ENCODE measurements at regions not wholly inside any gene's neighbourhood (a gene's known extent, or its start where the extent isn't known, plus 50 kb on each side); places are given as distances from the start of the nearest gene placed in this dataset.
"Not testable (repeated sequence)": the region's sequence is repeated elsewhere in the genome, so short reads cannot be mapped to it uniquely, and the experiment has no call there.

DNA sequence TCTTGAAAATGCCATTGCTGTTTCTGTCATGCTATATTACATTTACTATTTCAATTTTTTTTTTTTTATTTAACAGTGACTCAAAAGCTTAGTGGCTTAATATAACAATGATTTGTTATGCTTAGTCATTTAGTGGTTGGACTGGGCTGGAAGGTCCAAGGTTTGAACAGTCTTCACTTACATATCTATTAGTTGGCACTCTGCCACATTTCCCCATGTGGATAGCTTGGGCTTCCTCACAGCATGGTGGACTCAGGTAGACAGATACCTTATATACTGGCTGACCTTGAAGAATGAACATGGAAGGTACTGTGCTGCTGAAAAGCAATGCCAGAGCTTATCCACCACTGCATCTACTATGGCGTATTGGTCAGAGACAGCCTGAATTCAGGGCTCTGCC lies 909.5 kb upstream of the SOX11 start:
- Mint-ChIP-seq H3K36me3 (ENCODE audit: unreplicated experiment) (no peaks in the 10 kb centered on the region), H3K27ac (ENCODE audit: unreplicated experiment) (no peak overlapping the region), H3K27me3 (ENCODE audit: unreplicated experiment) (no peaks in the 10 kb centered on the region), H3K4me3 (ENCODE audit: unreplicated experiment) (no peak overlapping the region), H3K9me3 (ENCODE audit: unreplicated experiment) (peaks cover 7% of the 10 kb centered on the region), H3K4me1 (ENCODE audit: unreplicated experiment) (no peaks in the 10 kb centered on the region)
- no peak for DNase-seq (ENCODE audit: extremely low spot score, unreplicated experiment)
- TF ChIP-seq, protein P1, sequence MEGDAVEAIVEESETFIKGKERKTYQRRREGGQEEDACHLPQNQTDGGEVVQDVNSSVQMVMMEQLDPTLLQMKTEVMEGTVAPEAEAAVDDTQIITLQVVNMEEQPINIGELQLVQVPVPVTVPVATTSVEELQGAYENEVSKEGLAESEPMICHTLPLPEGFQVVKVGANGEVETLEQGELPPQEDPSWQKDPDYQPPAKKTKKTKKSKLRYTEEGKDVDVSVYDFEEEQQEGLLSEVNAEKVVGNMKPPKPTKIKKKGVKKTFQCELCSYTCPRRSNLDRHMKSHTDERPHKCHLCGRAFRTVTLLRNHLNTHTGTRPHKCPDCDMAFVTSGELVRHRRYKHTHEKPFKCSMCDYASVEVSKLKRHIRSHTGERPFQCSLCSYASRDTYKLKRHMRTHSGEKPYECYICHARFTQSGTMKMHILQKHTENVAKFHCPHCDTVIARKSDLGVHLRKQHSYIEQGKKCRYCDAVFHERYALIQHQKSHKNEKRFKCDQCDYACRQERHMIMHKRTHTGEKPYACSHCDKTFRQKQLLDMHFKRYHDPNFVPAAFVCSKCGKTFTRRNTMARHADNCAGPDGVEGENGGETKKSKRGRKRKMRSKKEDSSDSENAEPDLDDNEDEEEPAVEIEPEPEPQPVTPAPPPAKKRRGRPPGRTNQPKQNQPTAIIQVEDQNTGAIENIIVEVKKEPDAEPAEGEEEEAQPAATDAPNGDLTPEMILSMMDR (IDR thresholded peaks at IDR 0.05) = no peak

DNA sequence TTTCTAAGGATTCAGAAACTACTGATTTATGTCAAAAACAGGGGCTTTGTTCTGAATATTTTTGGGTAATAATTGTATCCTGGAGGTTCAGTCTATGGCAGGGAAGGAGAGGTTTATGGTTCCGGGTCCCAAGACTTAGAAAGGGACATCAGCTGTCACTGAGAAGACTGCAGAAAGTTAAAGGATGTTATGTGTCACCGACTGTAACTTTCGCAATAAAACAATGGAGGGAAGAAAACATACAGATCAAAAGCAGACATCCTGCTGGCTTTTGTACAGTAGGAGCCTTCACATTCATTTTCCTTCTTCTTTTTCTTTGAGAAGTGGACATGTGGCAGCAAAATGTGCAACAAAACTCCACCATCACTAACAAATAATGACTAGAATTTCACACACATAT lies 900.7 kb upstream of the SOX11 start:
- H3K36me3 Mint-ChIP-seq (ENCODE audit: unreplicated experiment) = no peaks in the 10 kb centered on the region
- DNase-seq (ENCODE audit: extremely low spot score, unreplicated experiment) = no peak
- peaks cover 8% of the 10 kb centered on the region for H3K9me3 Mint-ChIP-seq (ENCODE audit: unreplicated experiment)
- H3K27ac Mint-ChIP-seq (ENCODE audit: unreplicated experiment) = no peak overlapping the region
- H3K4me3 Mint-ChIP-seq (ENCODE audit: unreplicated experiment) = no peak overlapping the region
- H3K4me1 Mint-ChIP-seq (ENCODE audit: unreplicated experiment) = peaks cover 6% of the 10 kb centered on the region
- no peaks in the 10 kb centered on the region for H3K27me3 Mint-ChIP-seq (ENCODE audit: unreplicated experiment)
- TF ChIP-seq, protein P1 (IDR thresholded peaks at IDR 0.05) = no peak

DNA sequence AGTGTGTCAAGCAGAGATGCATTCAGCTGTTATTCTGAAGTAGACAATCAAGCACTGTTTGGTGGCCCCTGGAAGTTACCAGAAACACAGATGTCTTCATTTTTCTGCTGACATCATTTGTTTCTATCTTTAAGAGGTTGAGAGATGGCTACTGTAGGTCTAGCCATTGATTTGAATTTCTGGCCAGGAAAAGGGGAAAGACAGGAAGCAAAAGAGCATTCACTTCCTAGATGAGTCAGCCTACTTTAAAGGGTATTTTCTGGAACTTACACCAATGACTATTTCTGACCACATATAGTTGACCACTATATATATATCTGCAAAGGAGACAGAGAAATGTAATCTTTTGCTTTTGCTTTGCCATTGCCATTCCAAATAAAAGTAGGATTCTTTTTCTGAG lies 900.1 kb upstream of the SOX11 start:
- no peak overlapping the region for H3K27ac Mint-ChIP-seq (ENCODE audit: unreplicated experiment)
- H3K4me3 Mint-ChIP-seq (ENCODE audit: unreplicated experiment) = no peak overlapping the region
- H3K9me3 Mint-ChIP-seq (ENCODE audit: unreplicated experiment) = peaks cover 8% of the 10 kb centered on the region

DNA sequence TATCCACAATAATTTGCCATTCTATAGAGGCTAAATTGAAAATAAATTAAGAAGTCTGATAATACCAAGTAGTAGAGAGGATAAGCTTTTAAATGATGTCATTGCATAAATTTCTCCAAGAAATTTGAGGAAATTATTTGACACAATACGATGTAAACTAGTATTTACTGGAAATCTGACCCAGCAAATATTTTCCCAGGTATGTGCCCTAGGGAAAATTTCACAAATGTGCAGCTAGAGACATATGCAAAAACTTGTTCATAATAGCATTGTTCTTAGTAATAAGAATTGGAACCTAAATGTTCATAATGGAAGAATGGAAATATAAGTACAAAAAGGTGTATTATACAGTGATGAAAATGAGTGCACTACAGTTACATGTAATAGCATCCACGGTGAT lies 888.8 kb upstream of the SOX11 start:
- H3K9me3 Mint-ChIP-seq (ENCODE audit: unreplicated experiment) = no peaks in the 10 kb centered on the region
- H3K27me3 Mint-ChIP-seq (ENCODE audit: unreplicated experiment) = no peaks in the 10 kb centered on the region

More for the DNA sequence above, 900.1 kb upstream of the SOX11 start:
- Mint-ChIP-seq H3K4me1 (ENCODE audit: unreplicated experiment) (peaks cover 6% of the 10 kb centered on the region), H3K36me3 (ENCODE audit: unreplicated experiment) (no peaks in the 10 kb centered on the region), H3K27me3 (ENCODE audit: unreplicated experiment) (no peaks in the 10 kb centered on the region)
- DNase-seq (ENCODE audit: extremely low spot score, unreplicated experiment) = no peak
- TF ChIP-seq, protein P1 (IDR thresholded peaks at IDR 0.05) = no peak

DNA sequence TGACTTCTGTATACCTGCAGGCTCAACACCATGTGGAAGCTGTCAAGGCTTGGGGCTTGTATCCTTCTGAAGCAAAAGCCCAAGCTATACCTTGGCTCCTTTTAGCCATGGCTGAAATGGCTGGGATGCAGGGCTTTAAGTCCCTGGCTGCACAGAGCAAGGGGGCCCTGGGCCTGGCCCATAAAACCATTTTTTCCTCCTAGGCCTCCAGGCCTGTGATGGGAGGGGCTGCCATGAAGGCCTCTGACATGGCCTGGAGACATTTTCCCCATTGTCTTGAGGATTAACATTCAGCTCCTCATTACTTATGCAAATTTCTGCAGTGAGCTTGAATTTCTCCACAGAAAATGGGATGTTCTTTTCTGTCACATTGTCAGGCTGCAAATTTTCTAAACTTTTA lies 878.0 kb upstream of the SOX11 start:
- not testable (repeated sequence) for H3K36me3 Mint-ChIP-seq (ENCODE audit: unreplicated experiment); H3K4me3 Mint-ChIP-seq (ENCODE audit: unreplicated experiment); H3K4me1 Mint-ChIP-seq (ENCODE audit: unreplicated experiment); DNase-seq (ENCODE audit: extremely low spot score, unreplicated experiment); H3K9me3 Mint-ChIP-seq (ENCODE audit: unreplicated experiment); H3K27me3 Mint-ChIP-seq (ENCODE audit: unreplicated experiment); H3K27ac Mint-ChIP-seq (ENCODE audit: unreplicated experiment)

More for the DNA sequence above, 888.8 kb upstream of the SOX11 start:
- Mint-ChIP-seq H3K27ac (ENCODE audit: unreplicated experiment) (no peak overlapping the region), H3K4me1 (ENCODE audit: unreplicated experiment) (peaks cover 5% of the 10 kb centered on the region), H3K4me3 (ENCODE audit: unreplicated experiment) (no peak overlapping the region), H3K36me3 (ENCODE audit: unreplicated experiment) (no peaks in the 10 kb centered on the region)
- no peak for DNase-seq (ENCODE audit: extremely low spot score, unreplicated experiment)
- TF ChIP-seq, protein P1 (IDR thresholded peaks at IDR 0.05) = no peak

DNA sequence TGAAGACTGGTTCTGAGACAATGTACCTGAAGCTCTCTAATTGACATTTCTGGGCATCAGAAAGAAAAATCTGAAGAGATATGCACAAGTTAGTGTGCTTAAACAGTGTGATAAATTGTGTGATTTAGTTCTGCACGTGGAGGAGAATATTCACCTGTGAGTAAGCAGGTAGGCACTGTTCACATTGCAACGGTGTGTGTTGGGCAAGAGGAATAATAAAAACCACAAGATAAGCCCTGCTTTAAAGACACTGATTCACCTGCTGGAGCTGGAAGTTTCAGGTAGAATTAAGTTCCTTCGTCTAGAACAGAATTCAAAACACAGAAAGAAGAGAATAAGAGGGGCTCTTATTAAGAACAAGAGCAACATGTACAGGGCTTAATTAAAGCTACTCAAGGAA lies 864.3 kb upstream of the SOX11 start:
- no peak overlapping the region for H3K27ac Mint-ChIP-seq (ENCODE audit: unreplicated experiment)
- no peaks in the 10 kb centered on the region for H3K27me3 Mint-ChIP-seq (ENCODE audit: unreplicated experiment)
- H3K36me3 Mint-ChIP-seq (ENCODE audit: unreplicated experiment) = no peaks in the 10 kb centered on the region
- H3K4me3 Mint-ChIP-seq (ENCODE audit: unreplicated experiment) = no peak overlapping the region
- H3K4me1 Mint-ChIP-seq (ENCODE audit: unreplicated experiment) = peaks cover 4% of the 10 kb centered on the region
- TF ChIP-seq, protein P1 (IDR thresholded peaks at IDR 0.05) = no peak
- H3K9me3 Mint-ChIP-seq (ENCODE audit: unreplicated experiment) = no peaks in the 10 kb centered on the region
- no peak for DNase-seq (ENCODE audit: extremely low spot score, unreplicated experiment)

Data from osteocyte (in vitro differentiated cells).